ENCODE measurements at regions not wholly inside any gene's neighbourhood (a gene's known extent, or its start where the extent isn't known, plus 50 kb on each side); places are given as distances from the start of the nearest gene placed in this dataset.
"Not testable (repeated sequence)": the region's sequence is repeated elsewhere in the genome, so short reads cannot be mapped to it uniquely, and the experiment has no call there.

DNA sequence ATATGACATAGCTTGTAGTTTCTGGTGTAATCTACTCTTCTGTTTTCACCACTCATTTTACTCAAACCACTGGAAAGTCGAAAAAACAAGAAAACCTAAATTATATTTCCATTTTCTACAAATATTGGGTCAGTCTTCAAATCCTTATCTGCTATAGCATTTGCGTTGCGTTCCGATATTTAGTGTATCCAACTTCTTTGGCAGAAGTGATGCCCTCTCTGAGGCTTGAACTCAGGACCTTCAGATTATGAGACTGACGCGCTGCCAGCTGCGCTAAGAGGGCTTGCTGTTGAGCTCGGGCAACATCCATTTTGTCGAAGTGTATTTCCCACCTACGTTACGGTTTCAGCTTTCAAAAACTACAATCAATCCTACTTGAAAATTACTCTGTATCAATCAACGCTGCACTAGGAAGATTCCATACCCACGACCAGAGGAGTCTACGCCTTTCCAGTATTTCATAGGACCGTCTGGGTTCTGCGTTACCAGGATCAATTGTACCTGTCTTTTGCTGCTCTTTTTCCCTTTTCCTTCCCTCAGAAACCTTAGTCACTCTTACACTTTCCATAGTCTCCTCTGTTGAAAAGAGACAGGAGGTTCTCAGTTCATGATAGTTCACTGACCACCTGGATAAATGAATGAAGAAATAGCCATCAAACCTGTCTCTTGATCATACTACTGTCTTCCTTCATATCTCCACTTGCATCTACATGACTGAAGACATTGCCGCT, 140.5 kb upstream of the ZNF322 start:
- not testable (repeated sequence) for H4K20me1 ChIP-seq (ENCODE audit: control insufficient read depth, insufficient read depth, insufficient read length); H3K9ac ChIP-seq (ENCODE audit: extremely low read depth, insufficient read length, low read length); H3K9me3 ChIP-seq (ENCODE audit: control insufficient read depth, low read depth, low read length); H3K27me3 Mint-ChIP-seq (ENCODE audit: low read depth); H3K36me3 Mint-ChIP-seq (ENCODE audit: insufficient read depth in 1 of 3, low read depth in 3 of 3); H2BK15ac ChIP-seq (ENCODE audit: low read depth, low read length); H3K23ac ChIP-seq (ENCODE audit: insufficient read length, low read depth, low read length); H2BK12ac ChIP-seq (ENCODE audit: insufficient read length, low read depth, low read length); H3K18ac ChIP-seq (ENCODE audit: insufficient read length, low read depth, low read length); H2AK5ac ChIP-seq (ENCODE audit: insufficient read length, low read length); H3K27ac Mint-ChIP-seq; H3T11ph ChIP-seq (ENCODE audit: low read length); H3K79me2 ChIP-seq (ENCODE audit: insufficient read depth, low read length); H3K27ac ChIP-seq (ENCODE audit: insufficient read length, low read depth, low read length); H4K5ac ChIP-seq (ENCODE audit: insufficient read length, low read depth, low read length); H3K4me3 Mint-ChIP-seq; H3K9me3 Mint-ChIP-seq; H2BK20ac ChIP-seq (ENCODE audit: low read depth, low read length, poor library complexity, severe bottlenecking); H3K4me2 ChIP-seq (ENCODE audit: insufficient read depth, insufficient read length, low read length); H3K23me2 ChIP-seq (ENCODE audit: insufficient read length, low read depth, low read length, poor library complexity, severe bottlenecking); H3K14ac ChIP-seq (ENCODE audit: insufficient read depth, low read length); H3K4me1 ChIP-seq (ENCODE audit: insufficient read depth, low read length); H2AFZ ChIP-seq (ENCODE audit: low read length); H2BK5ac ChIP-seq (ENCODE audit: insufficient read length, low read length); H4K8ac ChIP-seq (replicated peaks; ENCODE audit: insufficient read length, low read depth, low read length); H4K91ac ChIP-seq (ENCODE audit: insufficient read length, low read depth, low read length); DNase-seq; H3K27me3 ChIP-seq (ENCODE audit: insufficient read depth, low read length); H3K79me1 ChIP-seq (ENCODE audit: insufficient read depth, low read depth, low read length, poor library complexity, severe bottlenecking); H3K4ac ChIP-seq (ENCODE audit: low read depth, low read length); H2BK120ac ChIP-seq (ENCODE audit: low read depth, low read length, poor library complexity, severe bottlenecking); H3K56ac ChIP-seq (ENCODE audit: insufficient read length, low read depth, low read length); H3K4me1 Mint-ChIP-seq
- WGBS (ENCODE audit: extremely low coverage, insufficient read length, low lambda C conversion rate) = no CpG with 5 or more reads among the region's 17 CpGs

DNA sequence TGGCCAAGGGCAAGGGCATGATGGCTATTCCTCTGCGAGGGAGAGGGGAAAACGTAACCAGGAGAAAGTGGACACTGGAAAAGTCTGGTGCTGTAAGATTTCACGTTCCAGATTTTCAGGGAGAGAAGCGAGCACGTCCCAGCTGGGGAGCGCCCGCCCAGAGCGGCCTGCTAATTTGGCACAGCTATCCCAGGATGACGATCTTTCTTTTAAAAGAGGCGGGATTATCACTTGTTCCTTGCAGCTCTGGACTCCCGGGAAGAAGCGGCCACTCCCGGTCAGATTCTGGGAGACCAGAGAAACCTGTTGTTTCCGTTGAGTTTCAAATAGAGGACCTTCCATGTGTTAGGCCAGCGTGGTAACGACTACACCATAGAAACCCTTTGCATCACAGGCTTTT, 144.2 kb upstream of the ZNF322 start:
- H3K4me1 ChIP-seq (ENCODE audit: insufficient read depth, low read length); H3K14ac ChIP-seq (ENCODE audit: insufficient read depth, low read length); H2BK5ac ChIP-seq (ENCODE audit: insufficient read length, low read length); H4K8ac ChIP-seq (replicated peaks; ENCODE audit: insufficient read length, low read depth, low read length); H2AK5ac ChIP-seq (ENCODE audit: insufficient read length, low read length); H3K79me2 ChIP-seq (ENCODE audit: insufficient read depth, low read length); H2BK20ac ChIP-seq (ENCODE audit: low read depth, low read length, poor library complexity, severe bottlenecking); H3K27ac ChIP-seq (ENCODE audit: insufficient read length, low read depth, low read length); H3K4me3 Mint-ChIP-seq; H3K36me3 Mint-ChIP-seq (ENCODE audit: insufficient read depth in 1 of 3, low read depth in 3 of 3); H2BK120ac ChIP-seq (ENCODE audit: low read depth, low read length, poor library complexity, severe bottlenecking); H3K4me2 ChIP-seq (ENCODE audit: insufficient read depth, insufficient read length, low read length); H3T11ph ChIP-seq (ENCODE audit: low read length); H3K9me3 Mint-ChIP-seq; H4K5ac ChIP-seq (ENCODE audit: insufficient read length, low read depth, low read length); H3K9ac ChIP-seq (ENCODE audit: extremely low read depth, insufficient read length, low read length); H3K56ac ChIP-seq (ENCODE audit: insufficient read length, low read depth, low read length); H3K23ac ChIP-seq (ENCODE audit: insufficient read length, low read depth, low read length); H3K23me2 ChIP-seq (ENCODE audit: insufficient read length, low read depth, low read length, poor library complexity, severe bottlenecking); DNase-seq; H3K9me3 ChIP-seq (ENCODE audit: control insufficient read depth, low read depth, low read length); H4K91ac ChIP-seq (ENCODE audit: insufficient read length, low read depth, low read length); H3K4me1 Mint-ChIP-seq; H3K27me3 Mint-ChIP-seq (ENCODE audit: low read depth); H2BK12ac ChIP-seq (ENCODE audit: insufficient read length, low read depth, low read length); H3K4ac ChIP-seq (ENCODE audit: low read depth, low read length); H3K27ac Mint-ChIP-seq; H3K27me3 ChIP-seq (ENCODE audit: insufficient read depth, low read length); H2BK15ac ChIP-seq (ENCODE audit: low read depth, low read length); H3K79me1 ChIP-seq (ENCODE audit: insufficient read depth, low read depth, low read length, poor library complexity, severe bottlenecking); H3K18ac ChIP-seq (ENCODE audit: insufficient read length, low read depth, low read length); H4K20me1 ChIP-seq (ENCODE audit: control insufficient read depth, insufficient read depth, insufficient read length); H2AFZ ChIP-seq (ENCODE audit: low read length): not testable (repeated sequence)
- no CpG with 5 or more reads among the region's 16 CpGs for WGBS (ENCODE audit: extremely low coverage, insufficient read length, low lambda C conversion rate)
